Right renal cortex interstitium (tissue), 3 donors: ENCODE measurements at regions not wholly inside any gene's neighbourhood (a gene's known extent, or its start where the extent isn't known, plus 50 kb on each side); places are given as distances from the start of the nearest gene placed in this dataset.

Experiments used
- DNase-seq, 3 donors: peaks; one replicate each; pipeline ENCODE4 v3.0.0-alpha.2; 2013; ENCODE audit warnings: low read depth in 3 of 3, low spot score in 2 of 3

GRCh38 chr3:188053710-188054380 lies 100.1 kb upstream of the LPP start:
- no peak for DNase-seq

DNA sequence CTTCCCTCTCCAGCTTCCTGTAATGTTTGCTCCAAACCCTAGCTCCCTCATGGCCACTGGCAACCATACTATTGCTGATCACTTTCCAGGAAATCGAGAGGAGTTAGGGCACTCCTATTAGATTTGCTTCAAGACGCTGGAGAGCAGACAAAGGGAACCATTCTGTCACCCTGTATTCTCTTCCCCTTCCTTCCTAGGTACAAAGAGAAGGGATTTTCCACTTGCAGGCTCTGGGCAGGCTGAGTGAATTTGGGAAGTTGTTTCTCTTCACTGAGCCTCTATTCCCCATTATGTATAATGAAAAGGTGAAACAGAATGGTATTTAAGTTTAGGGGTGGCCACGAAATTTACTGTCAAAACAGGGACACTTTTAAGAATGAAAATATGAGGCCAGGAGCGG lies 99.4 kb upstream of the LPP start:
- no peak for DNase-seq

DNA sequence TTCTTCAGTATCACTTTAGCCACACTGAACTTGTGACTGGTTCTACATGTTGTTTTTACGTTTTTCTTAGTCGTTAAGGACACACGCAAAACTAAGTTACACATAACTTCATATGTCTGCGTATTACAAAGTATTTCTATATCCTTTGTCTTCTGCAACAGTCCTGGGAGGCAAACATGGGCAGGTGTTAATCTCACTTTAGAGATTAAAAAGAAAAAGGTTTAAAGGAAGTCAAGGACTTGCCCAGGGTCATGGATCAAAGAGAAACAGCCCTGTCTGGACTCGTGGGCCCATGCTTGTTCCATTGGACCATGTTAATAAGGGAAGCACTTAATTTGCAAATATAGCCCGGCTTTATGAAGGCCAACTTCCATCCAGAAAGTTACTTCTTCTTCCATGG lies 98.6 kb upstream of the LPP start:
- no peak for DNase-seq

- DNase-seq: no peak
Measured at GRCh38 chr3:188057124-188057523, 96.8 kb upstream of the LPP start.

DNA sequence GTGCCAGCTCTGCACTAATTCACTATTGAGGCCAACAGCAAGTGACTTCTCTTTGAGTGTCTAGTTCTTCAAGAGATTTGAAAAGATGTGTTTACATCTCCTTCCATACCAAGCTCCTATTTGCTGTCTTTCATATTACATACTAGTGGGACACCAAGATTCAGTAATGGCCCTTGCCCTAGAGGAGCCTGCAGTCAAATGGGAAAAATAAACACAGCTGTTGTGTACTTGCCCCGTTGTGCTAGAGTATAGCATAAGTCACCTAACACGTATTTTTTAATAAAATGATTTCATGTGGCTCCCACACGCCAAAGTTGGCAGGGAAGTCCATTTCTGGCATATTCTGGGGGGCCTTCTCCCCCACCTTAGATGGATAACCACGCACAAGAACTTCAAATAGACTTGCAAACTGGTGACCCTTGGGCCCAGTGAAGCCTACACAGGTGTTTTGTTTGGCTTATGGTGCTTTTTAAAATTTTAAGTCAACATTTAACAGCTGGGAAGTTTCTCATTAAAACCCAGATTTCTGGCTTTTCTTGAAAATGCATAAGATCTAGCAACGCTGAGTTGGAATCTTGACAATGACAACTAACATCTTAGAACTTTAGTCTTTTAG lies 95.3 kb upstream of the LPP start:
- DNase-seq: no peak

GRCh38 chr3:188059351-188059750 lies 94.6 kb upstream of the LPP start:
- no peak for DNase-seq

DNA sequence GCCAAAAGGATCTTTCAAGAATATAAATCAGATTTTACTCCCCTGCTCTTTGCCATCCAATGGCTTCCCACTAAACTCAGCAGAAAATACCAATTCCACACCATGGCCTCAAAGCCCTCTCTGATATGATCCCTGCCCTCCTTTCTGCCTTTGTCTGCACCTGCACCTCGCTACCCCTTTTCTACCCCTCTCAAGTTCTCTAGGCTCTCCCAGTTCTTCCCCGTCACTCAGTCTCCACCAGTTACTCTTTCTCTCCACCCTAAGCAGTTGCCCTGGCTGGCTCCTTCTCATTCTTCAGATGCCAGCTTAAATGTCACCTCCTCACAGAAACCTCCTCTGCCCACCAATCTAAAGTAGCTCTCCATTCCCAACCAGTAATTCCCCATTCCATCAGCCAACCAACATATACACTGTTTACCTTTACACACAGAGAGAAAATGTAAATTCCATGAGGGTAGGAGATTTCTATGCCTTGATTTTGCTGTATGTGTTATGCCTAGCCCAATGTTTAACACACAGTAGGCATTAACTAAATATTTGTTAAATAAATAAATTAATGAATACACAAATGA lies 93.6 kb upstream of the LPP start:
- DNase-seq: no peak

DNA sequence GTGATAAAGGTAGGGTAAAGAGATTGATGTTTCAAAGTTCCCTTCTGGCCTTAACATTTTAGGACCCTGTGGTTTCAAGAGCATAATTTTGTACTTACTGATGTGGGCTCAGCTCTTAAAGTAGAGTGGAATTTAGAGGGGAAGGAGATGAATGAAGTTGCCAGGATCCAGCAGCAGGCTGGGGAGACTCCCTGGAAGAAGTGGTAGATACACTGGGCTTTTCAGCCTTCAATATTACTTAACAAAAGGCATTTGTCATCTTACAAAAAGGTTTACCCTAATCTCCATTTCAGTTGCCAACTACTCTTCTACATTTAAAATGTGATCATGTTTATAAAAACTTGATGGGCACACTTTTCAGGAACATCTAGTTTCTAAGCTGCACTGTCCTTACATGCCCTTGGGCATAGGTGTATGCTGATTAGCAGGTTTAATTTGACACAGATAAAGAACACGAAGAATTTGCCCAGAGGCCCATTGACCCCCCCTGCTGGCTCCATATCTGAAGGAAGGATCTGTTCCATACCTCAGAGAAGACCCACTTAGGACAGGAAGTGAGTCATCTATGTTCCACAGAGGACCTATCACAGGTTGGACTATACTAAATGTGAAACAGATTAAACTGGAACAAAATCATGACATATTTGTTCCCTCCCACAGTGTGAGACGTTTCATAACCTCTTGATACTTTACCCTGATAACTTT lies 93.0 kb upstream of the LPP start:
- no peak for DNase-seq

DNA sequence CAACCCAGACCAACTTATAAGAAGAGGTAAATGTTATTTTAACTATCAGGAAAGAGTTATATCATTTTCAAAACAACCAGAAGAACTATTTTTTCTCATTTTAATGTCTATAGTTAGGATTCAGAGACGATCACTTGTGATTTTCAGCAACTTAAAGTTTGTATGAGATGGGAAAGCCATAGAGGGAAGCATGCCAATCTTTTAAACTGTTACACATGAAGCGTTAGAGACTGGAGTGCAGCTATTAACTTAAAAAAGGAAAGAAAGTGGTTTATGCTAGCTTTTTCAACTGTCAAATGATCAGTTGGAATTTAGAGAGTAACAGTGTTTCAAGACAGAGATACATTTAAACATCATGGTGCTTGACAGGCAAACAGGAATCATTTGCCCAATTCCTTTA lies 91.7 kb upstream of the LPP start:
- DNase-seq: no peak

DNA sequence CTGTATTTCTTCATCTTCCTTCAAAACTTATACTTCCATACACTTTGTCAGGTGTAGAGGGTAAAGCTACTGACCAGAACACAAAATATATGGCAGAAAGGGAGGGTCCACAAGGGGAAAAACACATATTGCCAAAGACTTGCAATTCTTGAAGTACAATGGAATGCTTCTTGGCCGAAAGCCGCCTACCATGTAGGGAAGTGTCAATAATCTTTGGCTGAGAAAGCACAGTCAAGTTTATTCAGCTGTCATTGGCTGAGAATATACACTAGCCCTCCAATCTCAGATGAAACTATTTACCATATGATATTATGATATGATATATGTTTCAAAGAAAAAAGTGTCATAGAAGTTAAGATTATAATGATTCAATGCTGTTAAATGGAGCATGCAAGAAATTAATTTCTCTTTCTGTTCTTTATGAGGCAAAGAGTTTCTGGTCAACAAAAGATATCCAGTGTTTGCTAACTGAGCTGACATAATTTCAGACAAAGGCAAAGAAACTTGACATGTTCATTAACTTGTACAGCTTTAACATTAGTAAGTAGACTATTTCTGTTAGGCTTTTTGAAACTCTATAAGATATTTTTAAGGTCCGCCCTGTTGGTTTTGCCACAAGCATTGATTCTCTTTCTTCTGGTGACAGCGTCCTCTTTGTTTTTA lies 89.0 kb upstream of the LPP start:
- no peak for DNase-seq

GRCh38 chr3:188066141-188066540 lies 87.8 kb upstream of the LPP start:
- no peak for DNase-seq

DNA sequence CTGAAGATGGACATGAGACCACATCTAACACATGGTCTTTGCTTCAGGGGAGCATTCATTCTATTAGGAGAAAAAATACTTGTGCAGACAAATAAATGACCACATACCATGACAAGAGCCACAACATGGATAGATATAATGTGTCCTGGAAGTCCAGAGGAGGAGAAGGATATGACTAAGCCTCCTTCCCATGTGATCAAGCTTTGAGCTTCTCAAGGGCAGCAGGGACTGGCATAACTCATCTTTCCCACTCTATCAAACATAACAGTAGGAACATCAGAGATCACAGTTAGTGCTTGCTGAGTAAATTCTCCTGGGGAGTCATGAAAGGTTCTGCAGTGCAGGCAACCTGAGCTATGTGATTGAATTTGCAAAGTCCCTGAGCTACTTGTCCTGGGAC lies 86.0 kb upstream of the LPP start:
- DNase-seq: no peak

DNA sequence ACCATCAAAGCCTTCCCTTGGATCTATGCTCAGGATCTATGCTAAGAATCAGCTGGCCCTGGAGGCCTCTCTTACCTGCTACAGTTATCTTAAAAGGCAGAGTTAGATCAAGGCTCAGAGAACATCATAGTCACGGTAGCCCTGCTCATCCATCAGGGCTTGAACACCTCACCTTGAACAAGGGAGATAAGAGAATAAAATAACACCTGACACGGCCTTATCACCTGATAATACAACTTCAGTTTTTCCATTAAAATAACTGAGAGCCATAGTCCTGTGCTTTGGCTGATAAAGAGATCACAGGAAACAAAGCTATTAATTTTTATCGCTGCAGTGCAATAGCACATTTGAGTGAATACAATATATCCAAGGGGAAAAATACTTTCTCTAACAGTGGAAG lies 85.6 kb upstream of the LPP start:
- no peak for DNase-seq

DNA sequence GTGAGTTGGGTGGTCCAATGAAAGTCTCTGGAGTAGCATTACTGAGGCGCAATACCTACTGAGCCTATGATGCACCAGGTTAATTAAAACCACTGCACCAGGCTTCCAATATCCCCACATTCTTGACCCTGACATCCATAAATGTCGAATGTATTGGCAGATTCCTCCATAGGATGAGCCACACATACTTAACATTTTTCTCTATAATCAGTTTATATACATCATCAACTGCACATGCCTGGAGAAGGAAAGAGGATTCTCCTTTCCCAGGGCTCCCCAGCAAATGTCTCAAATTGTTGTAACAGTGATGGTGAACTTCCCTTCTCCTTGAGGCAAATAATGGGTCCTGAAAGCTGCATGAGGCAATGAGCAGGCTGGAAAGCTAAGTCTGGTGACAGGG lies 82.3 kb upstream of the LPP start:
- no peak for DNase-seq

DNA sequence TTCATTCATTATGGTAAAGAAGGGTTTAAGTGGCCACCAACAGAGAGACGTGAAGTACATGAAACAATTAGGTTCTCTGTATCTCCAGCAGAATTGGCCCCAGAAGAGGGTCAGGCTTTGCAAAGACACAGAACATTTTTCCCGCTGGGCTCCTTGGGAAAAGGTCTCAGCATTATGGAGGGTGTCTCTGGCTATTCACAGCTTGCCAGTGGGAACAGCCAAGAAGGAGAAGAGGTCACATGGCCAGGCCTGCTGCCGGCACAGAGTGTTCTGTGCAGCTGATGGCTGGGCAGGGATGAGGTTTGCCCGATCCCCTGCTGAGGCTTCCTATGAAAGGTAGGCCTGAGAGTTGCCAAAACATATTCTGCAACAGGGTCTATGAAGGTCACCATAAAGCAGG lies 77.8 kb upstream of the LPP start:
- no peak for DNase-seq

- DNase-seq: no peak
Measured at GRCh38 chr3:188077160-188077799, 76.7 kb upstream of the LPP start.

GRCh38 chr3:188080091-188080490 lies 73.9 kb upstream of the LPP start:
- no peak for DNase-seq

DNA sequence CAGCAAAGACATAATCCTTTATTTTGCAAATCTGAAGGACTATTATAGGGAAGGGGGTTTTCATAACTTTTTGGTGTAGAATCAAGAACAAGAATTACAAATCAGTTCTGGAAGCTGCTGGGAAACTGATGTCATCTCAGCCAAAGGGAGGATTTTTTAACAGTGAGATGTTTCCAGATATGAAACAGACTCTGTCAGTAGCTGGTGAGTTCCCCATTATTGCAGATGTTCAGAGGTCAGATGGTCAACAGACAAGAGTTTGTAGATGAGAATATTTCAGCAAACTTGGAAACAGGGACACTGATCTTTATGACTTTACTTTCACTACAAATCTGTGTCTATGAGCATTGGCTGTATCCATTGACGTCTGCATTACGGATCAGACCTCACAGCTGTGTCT lies 71.9 kb upstream of the LPP start:
- no peak for DNase-seq

GRCh38 chr3:188082450-188082849 lies 71.5 kb upstream of the LPP start:
- no peak for DNase-seq

- DNase-seq: no peak
Measured at GRCh38 chr3:188083011-188083410, 70.9 kb upstream of the LPP start.
